ENCODE measurements at regions not wholly inside any gene's neighbourhood (a gene's known extent, or its start where the extent isn't known, plus 50 kb on each side); places are given as distances from the start of the nearest gene placed in this dataset.

DNA sequence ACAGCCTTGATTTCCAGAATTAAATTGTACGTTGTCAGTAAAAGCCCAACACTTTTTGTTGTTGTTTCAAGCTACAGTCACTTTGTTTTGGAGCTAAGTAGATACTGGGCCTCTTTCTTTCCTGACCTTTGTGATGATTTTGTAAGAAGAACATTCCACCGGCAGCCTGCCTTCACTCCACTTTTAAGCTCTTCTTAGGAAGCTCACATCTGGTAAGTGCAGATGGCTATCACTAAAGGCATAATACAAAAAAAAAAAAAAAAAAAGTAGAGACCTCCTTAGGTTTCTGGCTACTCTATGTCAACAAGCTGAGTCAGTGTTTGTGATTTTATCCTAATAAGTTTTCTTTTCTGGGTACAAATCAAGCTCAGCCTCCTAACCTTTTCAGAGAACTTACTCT is 1922.1 kb upstream of the WWC1 start:
- POLR2A ChIA-PET, result no interaction called here
- CTCF ChIA-PET, result interaction anchor here (1.5 kb wide), 1 partner anchor 9 kb away, joined by 3 read pairs; no protein-coding TSS in a partner anchor
- TF ChIP-seq, protein P1, sequence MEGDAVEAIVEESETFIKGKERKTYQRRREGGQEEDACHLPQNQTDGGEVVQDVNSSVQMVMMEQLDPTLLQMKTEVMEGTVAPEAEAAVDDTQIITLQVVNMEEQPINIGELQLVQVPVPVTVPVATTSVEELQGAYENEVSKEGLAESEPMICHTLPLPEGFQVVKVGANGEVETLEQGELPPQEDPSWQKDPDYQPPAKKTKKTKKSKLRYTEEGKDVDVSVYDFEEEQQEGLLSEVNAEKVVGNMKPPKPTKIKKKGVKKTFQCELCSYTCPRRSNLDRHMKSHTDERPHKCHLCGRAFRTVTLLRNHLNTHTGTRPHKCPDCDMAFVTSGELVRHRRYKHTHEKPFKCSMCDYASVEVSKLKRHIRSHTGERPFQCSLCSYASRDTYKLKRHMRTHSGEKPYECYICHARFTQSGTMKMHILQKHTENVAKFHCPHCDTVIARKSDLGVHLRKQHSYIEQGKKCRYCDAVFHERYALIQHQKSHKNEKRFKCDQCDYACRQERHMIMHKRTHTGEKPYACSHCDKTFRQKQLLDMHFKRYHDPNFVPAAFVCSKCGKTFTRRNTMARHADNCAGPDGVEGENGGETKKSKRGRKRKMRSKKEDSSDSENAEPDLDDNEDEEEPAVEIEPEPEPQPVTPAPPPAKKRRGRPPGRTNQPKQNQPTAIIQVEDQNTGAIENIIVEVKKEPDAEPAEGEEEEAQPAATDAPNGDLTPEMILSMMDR (IDR thresholded peaks at IDR 0.05), result no peak
- H3K36me3 Mint-ChIP-seq (ENCODE audit: low read depth), result no peaks in the 10 kb centered on the region
- H3K27me3 Mint-ChIP-seq, result no peaks in the 10 kb centered on the region
- intact Hi-C loops (cut with micrococcal nuclease), result no loop called here
- no peak for DNase-seq
- no peaks in the 10 kb centered on the region for H3K9me3 Mint-ChIP-seq
- no peak overlapping the region for H3K4me3 Mint-ChIP-seq
- H3K4me1 Mint-ChIP-seq (ENCODE audit: low read depth), result no peaks in the 10 kb centered on the region
- H3K27ac Mint-ChIP-seq, result no peak overlapping the region
- no peak for ATAC-seq

DNA sequence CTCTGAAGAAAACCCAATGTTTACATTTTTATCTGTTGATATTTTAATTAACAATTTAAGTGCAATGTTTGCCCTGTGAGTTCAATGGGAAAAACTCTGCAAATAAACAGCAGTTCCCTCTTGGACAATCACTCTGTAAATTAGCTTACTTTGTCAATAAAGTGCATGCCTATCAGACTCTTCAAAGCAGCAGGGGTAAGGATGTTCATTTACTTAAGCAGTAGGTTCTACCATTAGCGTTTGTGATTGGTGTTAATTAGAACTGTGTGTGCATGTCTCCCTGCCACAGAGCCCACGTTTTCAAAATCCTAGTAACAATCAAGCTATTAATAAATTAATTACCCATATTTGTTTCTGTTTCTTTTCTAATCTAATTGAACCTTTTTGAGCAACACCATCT is 1921.6 kb upstream of the WWC1 start:
- no peak for ATAC-seq
- Mint-ChIP-seq H3K36me3 (ENCODE audit: low read depth) (no peaks in the 10 kb centered on the region), H3K27ac (no peak overlapping the region), H3K9me3 (no peaks in the 10 kb centered on the region), H3K4me3 (no peak overlapping the region), H3K4me1 (ENCODE audit: low read depth) (no peaks in the 10 kb centered on the region), H3K27me3 (no peaks in the 10 kb centered on the region)
- intact Hi-C loops (cut with micrococcal nuclease), result no loop called here
- TF ChIP-seq, protein P1 (IDR thresholded peaks at IDR 0.05), result no peak
- CTCF ChIA-PET, result interaction anchor here (1.5 kb wide), 1 partner anchor 8 kb away, joined by 3 read pairs; no protein-coding TSS in a partner anchor
- no peak for DNase-seq
- POLR2A ChIA-PET, result no interaction called here

DNA sequence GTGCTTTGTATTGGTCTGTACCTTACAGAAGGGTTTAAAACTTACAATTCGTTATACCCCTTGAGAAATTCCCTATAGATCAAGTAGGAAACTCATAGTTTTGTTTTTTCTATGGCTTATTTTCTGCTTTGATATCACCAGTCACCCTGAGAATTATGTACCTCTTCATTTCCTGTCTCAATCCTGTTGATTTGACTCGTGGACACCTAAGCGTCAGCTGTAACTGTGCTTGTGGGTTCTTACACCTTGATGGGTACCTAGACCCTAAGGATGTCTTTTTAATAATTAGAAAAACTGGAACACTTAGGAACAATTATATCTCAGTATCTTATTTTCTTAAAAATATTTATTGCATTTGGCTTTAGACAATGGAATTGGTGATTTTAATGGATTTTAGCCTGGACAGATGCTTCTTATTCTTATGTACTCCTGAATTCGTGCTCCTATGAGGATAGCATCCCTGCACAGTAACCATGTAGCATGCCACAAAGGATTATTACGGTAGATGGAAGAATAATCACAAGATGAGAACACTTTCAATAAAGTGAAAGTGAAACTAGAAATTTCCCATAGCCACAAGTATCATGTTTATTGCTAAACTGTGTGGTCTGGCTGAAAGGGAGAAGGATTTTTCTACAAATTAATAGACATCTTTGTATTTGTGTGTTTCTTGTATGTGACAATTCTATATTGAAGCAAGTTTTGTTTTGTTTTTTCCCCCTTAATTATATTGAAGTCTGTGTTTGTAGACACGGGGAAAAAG is 1920.3 kb upstream of the WWC1 start:
- H3K9me3 Mint-ChIP-seq, result no peaks in the 10 kb centered on the region
- POLR2A ChIA-PET, result no interaction called here
- H3K27ac Mint-ChIP-seq, result no peak overlapping the region
- CTCF ChIA-PET, result no interaction called here
- H3K4me1 Mint-ChIP-seq (ENCODE audit: low read depth), result no peaks in the 10 kb centered on the region
- ATAC-seq, result no peak
- no peaks in the 10 kb centered on the region for H3K36me3 Mint-ChIP-seq (ENCODE audit: low read depth)
- no peaks in the 10 kb centered on the region for H3K27me3 Mint-ChIP-seq
- intact Hi-C loops (cut with micrococcal nuclease), result no loop called here
- TF ChIP-seq, protein P1 (IDR thresholded peaks at IDR 0.05), result no peak
- no peak for DNase-seq
- no peak overlapping the region for H3K4me3 Mint-ChIP-seq

DNA sequence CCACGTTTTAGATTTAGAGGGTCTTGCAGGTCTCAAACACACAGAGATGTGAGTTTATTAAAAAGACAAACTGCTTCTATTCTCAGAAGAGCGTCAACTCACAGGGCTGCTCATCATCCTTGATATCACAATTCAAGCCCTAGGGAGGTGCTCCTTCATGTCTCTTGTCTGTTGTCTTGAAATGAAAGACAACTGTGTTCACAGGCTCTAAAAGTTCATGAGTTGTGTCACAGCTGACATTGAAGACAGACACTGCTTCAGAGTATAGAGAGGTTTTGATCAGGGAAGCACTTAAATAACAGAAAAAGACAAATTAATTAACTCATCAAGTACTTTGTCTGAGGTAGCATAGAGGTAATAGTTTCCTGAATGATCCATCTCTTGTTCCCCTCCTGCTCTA is 1917.6 kb upstream of the WWC1 start:
- H3K27me3 Mint-ChIP-seq, result no peaks in the 10 kb centered on the region
- no peak overlapping the region for H3K27ac Mint-ChIP-seq
- ChIA-PET CTCF (no interaction called here), POLR2A (no interaction called here)
- TF ChIP-seq, protein P1 (IDR thresholded peaks at IDR 0.05), result no peak
- DNase-seq (no peak), ATAC-seq (no peak)
- peaks cover 2% of the 10 kb centered on the region for H3K9me3 Mint-ChIP-seq
- intact Hi-C loops (cut with micrococcal nuclease), result no loop called here
- H3K36me3 Mint-ChIP-seq (ENCODE audit: low read depth), result no peaks in the 10 kb centered on the region
- H3K4me3 Mint-ChIP-seq, result no peak overlapping the region
- no peaks in the 10 kb centered on the region for H3K4me1 Mint-ChIP-seq (ENCODE audit: low read depth)

DNA sequence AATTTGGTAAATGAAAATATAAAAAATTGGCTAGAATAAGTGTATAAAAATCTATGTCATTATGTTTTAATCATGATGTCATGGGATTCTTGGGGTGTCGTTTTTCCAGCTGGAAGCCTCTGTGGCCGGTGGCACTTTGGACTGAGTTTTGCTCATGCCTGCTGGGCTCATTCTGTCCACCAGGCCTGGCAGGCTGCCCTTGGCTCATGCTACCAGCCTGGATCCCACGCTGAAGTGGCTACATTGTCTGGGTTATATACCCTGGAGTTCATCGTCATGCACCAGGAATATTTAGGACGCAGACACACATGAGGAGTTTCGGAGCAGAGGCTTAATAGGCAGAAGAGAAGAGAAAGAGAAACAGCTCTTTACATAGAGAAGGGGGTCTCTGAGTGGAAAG is 1913.7 kb upstream of the WWC1 start:
- TF ChIP-seq, protein P1 (IDR thresholded peaks at IDR 0.05), result no peak
- DNase-seq (no peak), ATAC-seq (no peak)
- H3K36me3 Mint-ChIP-seq (ENCODE audit: low read depth), result no peaks in the 10 kb centered on the region
- no peaks in the 10 kb centered on the region for H3K4me1 Mint-ChIP-seq (ENCODE audit: low read depth)
- intact Hi-C loops (cut with micrococcal nuclease), result no loop called here
- H3K9me3 Mint-ChIP-seq, result peaks cover 10% of the 10 kb centered on the region
- no peak overlapping the region for H3K27ac Mint-ChIP-seq
- POLR2A ChIA-PET, result no interaction called here
- no peaks in the 10 kb centered on the region for H3K27me3 Mint-ChIP-seq
- CTCF ChIA-PET, result interaction anchor here (1.3 kb wide), 1 partner anchor 9 kb away, joined by 3 read pairs; no protein-coding TSS in a partner anchor
- H3K4me3 Mint-ChIP-seq, result no peak overlapping the region

Measured in activated CD8-positive, alpha-beta T cell treated with anti-CD3 and anti-CD28 coated beads for 36 hours (primary cell).